HCT116 (cell line): ENCODE measurements at regions not wholly inside any gene's neighbourhood (a gene's known extent, or its start where the extent isn't known, plus 50 kb on each side); places are given as distances from the start of the nearest gene placed in this dataset.

ENCODE experiments used
- EGR1 ChIP-seq: IDR thresholded peaks from 2 replicates; pipeline ENCODE4 v1.6.1; 2012; ENCODE audit warnings: low read depth
- TF ChIP-seq, protein P1 (sequence below), 3 experiments: fragments of 200-600 bp in 1 of 3; sonication (generic) in 1 of 3; IDR thresholded peaks in 2 of 3; conservative IDR thresholded peaks in 1 of 3; 2 replicates each; pipeline ENCODE4 v1.5.1; 2012 to 2017; ENCODE audit warnings: low read depth in 2 of 3, low read length in 2 of 3, antibody characterized with exemption in 1 of 3, borderline replicate concordance in 1 of 3, control low read depth in 1 of 3, mild to moderate bottlenecking in 1 of 3, mixed read lengths in 1 of 3, mixed run types in 1 of 3, moderate library complexity in 1 of 3; ENCODE audit not compliant: insufficient read depth in 1 of 3

GRCh38 chr4:153877898-153878297 is 89.0 kb upstream of the SFRP2 start:
- TF ChIP-seq, protein P1, sequence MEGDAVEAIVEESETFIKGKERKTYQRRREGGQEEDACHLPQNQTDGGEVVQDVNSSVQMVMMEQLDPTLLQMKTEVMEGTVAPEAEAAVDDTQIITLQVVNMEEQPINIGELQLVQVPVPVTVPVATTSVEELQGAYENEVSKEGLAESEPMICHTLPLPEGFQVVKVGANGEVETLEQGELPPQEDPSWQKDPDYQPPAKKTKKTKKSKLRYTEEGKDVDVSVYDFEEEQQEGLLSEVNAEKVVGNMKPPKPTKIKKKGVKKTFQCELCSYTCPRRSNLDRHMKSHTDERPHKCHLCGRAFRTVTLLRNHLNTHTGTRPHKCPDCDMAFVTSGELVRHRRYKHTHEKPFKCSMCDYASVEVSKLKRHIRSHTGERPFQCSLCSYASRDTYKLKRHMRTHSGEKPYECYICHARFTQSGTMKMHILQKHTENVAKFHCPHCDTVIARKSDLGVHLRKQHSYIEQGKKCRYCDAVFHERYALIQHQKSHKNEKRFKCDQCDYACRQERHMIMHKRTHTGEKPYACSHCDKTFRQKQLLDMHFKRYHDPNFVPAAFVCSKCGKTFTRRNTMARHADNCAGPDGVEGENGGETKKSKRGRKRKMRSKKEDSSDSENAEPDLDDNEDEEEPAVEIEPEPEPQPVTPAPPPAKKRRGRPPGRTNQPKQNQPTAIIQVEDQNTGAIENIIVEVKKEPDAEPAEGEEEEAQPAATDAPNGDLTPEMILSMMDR (IDR thresholded peaks at IDR 0.05 in 2 of 3, conservative IDR thresholded peaks at IDR 0.05 in 1 of 3; ENCODE audit: borderline replicate concordance in 1 of 3, insufficient read depth in 1 of 3, low read depth in 2 of 3, low read length in 2 of 3): no peak
- TF ChIP-seq EGR1: no peak
